ENCODE measurements at regions not wholly inside any gene's neighbourhood (a gene's known extent, or its start where the extent isn't known, plus 50 kb on each side); places are given as distances from the start of the nearest gene placed in this dataset.
"Not testable (repeated sequence)": the region's sequence is repeated elsewhere in the genome, so short reads cannot be mapped to it uniquely, and the experiment has no call there.

GRCh38 chr13:87166348-87166747, 504.8 kb upstream of the SLITRK5 start:
- no peak for DNase-seq (ENCODE audit: low read depth, low spot score)
- ChIA-PET CTCF (no interaction called here), POLR2A (no interaction called here)
- no peaks in the 10 kb centered on the region for H3K27me3 ChIP-seq (ENCODE audit: control insufficient read depth, insufficient read depth, low read length)
- TF ChIP-seq CTCF (IDR thresholded peaks at IDR 0.05; ENCODE audit: low read depth, low read length), result no peak
- H3K9me3 ChIP-seq (ENCODE audit: control insufficient read depth, insufficient read depth, low read length), result peaks cover 5% of the 10 kb centered on the region; the same call in 1 of the 2 replicates
- no peak overlapping the region for H3K4me3 ChIP-seq (ENCODE audit: low read depth, low read length)
- no peak overlapping the region for H3K27ac ChIP-seq (ENCODE audit: low read depth, low read length)

GRCh38 chr13:87168390-87168789, 502.8 kb upstream of the SLITRK5 start:
- ChIA-PET CTCF (no interaction called here), POLR2A (no interaction called here)
- H3K27ac ChIP-seq (ENCODE audit: low read depth, low read length), result no peak overlapping the region
- no peak for TF ChIP-seq CTCF (IDR thresholded peaks at IDR 0.05; ENCODE audit: low read depth, low read length)
- peaks cover 5% of the 10 kb centered on the region; the same call in 1 of the 2 replicates for H3K9me3 ChIP-seq (ENCODE audit: control insufficient read depth, insufficient read depth, low read length)
- no peaks in the 10 kb centered on the region for H3K27me3 ChIP-seq (ENCODE audit: control insufficient read depth, insufficient read depth, low read length)
- no peak for DNase-seq (ENCODE audit: low read depth, low spot score)
- H3K4me3 ChIP-seq (ENCODE audit: low read depth, low read length), result no peak overlapping the region

GRCh38 chr13:87169337-87169736, 501.8 kb upstream of the SLITRK5 start:
- Histone ChIP-seq H3K27ac (ENCODE audit: low read depth, low read length) (no peak overlapping the region), H3K4me3 (ENCODE audit: low read depth, low read length) (no peak overlapping the region), H3K27me3 (ENCODE audit: control insufficient read depth, insufficient read depth, low read length) (no peaks in the 10 kb centered on the region), H3K9me3 (ENCODE audit: control insufficient read depth, insufficient read depth, low read length) (peaks cover 5% of the 10 kb centered on the region; the same call in 1 of the 2 replicates)
- no peak for TF ChIP-seq CTCF (IDR thresholded peaks at IDR 0.05; ENCODE audit: low read depth, low read length)
- no peak for DNase-seq (ENCODE audit: low read depth, low spot score)
- ChIA-PET CTCF (no interaction called here), POLR2A (no interaction called here)

GRCh38 chr13:87172166-87172835, 498.9 kb upstream of the SLITRK5 start:
- TF ChIP-seq CTCF (IDR thresholded peaks at IDR 0.05; ENCODE audit: low read depth, low read length), result no peak
- no peak overlapping the region for H3K27ac ChIP-seq (ENCODE audit: low read depth, low read length)
- H3K4me3 ChIP-seq (ENCODE audit: low read depth, low read length), result no peak overlapping the region
- peaks cover 5% of the 10 kb centered on the region; the same call in 1 of the 2 replicates for H3K9me3 ChIP-seq (ENCODE audit: control insufficient read depth, insufficient read depth, low read length)
- DNase-seq (ENCODE audit: low read depth, low spot score), result no peak
- CTCF ChIA-PET, result no interaction called here
- H3K27me3 ChIP-seq (ENCODE audit: control insufficient read depth, insufficient read depth, low read length), result no peaks in the 10 kb centered on the region
- POLR2A ChIA-PET, result no interaction called here

- POLR2A ChIA-PET; H3K4me3 ChIP-seq (ENCODE audit: low read depth, low read length); H3K27ac ChIP-seq (ENCODE audit: low read depth, low read length); H3K9me3 ChIP-seq (ENCODE audit: control insufficient read depth, insufficient read depth, low read length); DNase-seq (ENCODE audit: low read depth, low spot score); CTCF ChIA-PET; H3K27me3 ChIP-seq (ENCODE audit: control insufficient read depth, insufficient read depth, low read length): not testable (repeated sequence)
Measured at GRCh38 chr13:87185138-87185537, 486.0 kb upstream of the SLITRK5 start.

GRCh38 chr13:87186647-87187046, 484.5 kb upstream of the SLITRK5 start:
- POLR2A ChIA-PET; H3K27ac ChIP-seq (ENCODE audit: low read depth, low read length); H3K4me3 ChIP-seq (ENCODE audit: low read depth, low read length); DNase-seq (ENCODE audit: low read depth, low spot score); H3K9me3 ChIP-seq (ENCODE audit: control insufficient read depth, insufficient read depth, low read length); H3K27me3 ChIP-seq (ENCODE audit: control insufficient read depth, insufficient read depth, low read length); CTCF ChIA-PET: not testable (repeated sequence)

GRCh38 chr13:87191485-87191884, 479.7 kb upstream of the SLITRK5 start:
- H3K9me3 ChIP-seq (ENCODE audit: control insufficient read depth, insufficient read depth, low read length); H3K27me3 ChIP-seq (ENCODE audit: control insufficient read depth, insufficient read depth, low read length); H3K4me3 ChIP-seq (ENCODE audit: low read depth, low read length); DNase-seq (ENCODE audit: low read depth, low spot score); CTCF ChIA-PET; POLR2A ChIA-PET; H3K27ac ChIP-seq (ENCODE audit: low read depth, low read length): not testable (repeated sequence)
